ENCODE measurements at regions not wholly inside any gene's neighbourhood (a gene's known extent, or its start where the extent isn't known, plus 50 kb on each side); places are given as distances from the start of the nearest gene placed in this dataset.

GRCh38 chr3:153601374-153601853 lies 439.4 kb downstream of the RAP2B start:
- no peak for DNase-seq (ENCODE audit: low spot score)
- no peak for TF ChIP-seq CTCF (IDR thresholded peaks at IDR 0.05; ENCODE audit: extremely low read depth, missing control alignments)

GRCh38 chr3:153602801-153603200 lies 440.8 kb downstream of the RAP2B start:
- TF ChIP-seq CTCF (IDR thresholded peaks at IDR 0.05; ENCODE audit: extremely low read depth, missing control alignments) = no peak
- DNase-seq (ENCODE audit: low spot score) = no peak

GRCh38 chr3:153614140-153614539 lies 452.1 kb downstream of the RAP2B start:
- no peak for DNase-seq (ENCODE audit: low spot score)
- no peak for TF ChIP-seq CTCF (IDR thresholded peaks at IDR 0.05; ENCODE audit: extremely low read depth, missing control alignments)

- no peak for DNase-seq (ENCODE audit: low spot score)
- no peak for TF ChIP-seq CTCF (IDR thresholded peaks at IDR 0.05; ENCODE audit: extremely low read depth, missing control alignments)
Measured at GRCh38 chr3:153614563-153614962, 452.5 kb downstream of the RAP2B start.

- DNase-seq (ENCODE audit: low spot score) = no peak
Measured at GRCh38 chr3:153615863-153616262, 453.8 kb downstream of the RAP2B start.

GRCh38 chr3:153617463-153617862 lies 455.4 kb downstream of the RAP2B start:
- TF ChIP-seq CTCF (IDR thresholded peaks at IDR 0.05; ENCODE audit: extremely low read depth, missing control alignments) = no peak
- no peak for DNase-seq (ENCODE audit: low spot score)

More at GRCh38 chr3:153615863-153616262, 453.8 kb downstream of the RAP2B start:
- TF ChIP-seq CTCF (IDR thresholded peaks at IDR 0.05; ENCODE audit: extremely low read depth, missing control alignments) = no peak

- no peak for DNase-seq (ENCODE audit: low spot score)
- TF ChIP-seq CTCF (IDR thresholded peaks at IDR 0.05; ENCODE audit: extremely low read depth, missing control alignments) = no peak
Measured at GRCh38 chr3:153618176-153618575, 456.1 kb downstream of the RAP2B start.
